ENCODE measurements at regions not wholly inside any gene's neighbourhood (a gene's known extent, or its start where the extent isn't known, plus 50 kb on each side); places are given as distances from the start of the nearest gene placed in this dataset.
"Not testable (repeated sequence)": the region's sequence is repeated elsewhere in the genome, so short reads cannot be mapped to it uniquely, and the experiment has no call there.

DNA sequence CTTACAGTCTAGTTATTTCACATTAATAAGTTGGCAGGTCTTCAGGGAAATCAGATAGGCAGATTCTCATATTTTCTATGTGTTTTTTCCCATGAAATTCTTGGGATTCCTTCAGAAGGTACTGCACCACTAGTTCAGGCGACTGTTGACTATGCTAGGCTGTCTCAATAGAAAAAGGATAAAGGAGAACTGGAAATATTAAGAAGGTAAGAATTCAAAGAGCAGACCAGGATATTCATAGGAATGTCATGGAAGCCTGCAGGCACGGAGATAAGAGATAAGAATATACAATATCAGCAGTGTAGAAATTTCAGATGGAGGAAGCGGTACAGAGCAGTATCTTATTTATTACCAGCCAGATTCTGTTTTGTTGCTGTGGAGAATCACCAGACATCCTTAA lies 432.1 kb upstream of the MDFIC2 start:
- H3K27ac ChIP-seq: no peak overlapping the region
- DNase-seq (ENCODE audit: low read depth, low spot score): no peak

DNA sequence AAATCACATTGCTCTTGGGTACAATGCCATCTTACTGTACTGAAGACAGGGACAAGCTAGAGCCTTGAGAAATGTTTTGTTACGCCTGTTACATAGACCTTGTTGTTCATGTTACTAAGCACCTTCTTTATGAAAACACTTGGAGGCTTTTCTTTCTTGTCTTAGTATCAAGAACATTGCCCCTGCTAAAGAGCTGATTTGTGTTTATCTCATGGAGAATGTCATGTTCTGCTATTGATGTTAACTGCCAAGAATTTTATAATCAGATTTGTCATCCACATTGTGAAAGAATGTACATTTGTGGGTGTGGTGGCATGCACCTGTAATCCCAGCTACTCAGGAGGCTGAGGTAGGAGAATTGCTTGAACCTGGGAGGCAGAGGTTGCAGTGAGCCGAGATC lies 431.3 kb upstream of the MDFIC2 start:
- no peak overlapping the region for H3K27ac ChIP-seq
- no peak for DNase-seq (ENCODE audit: low read depth, low spot score)

DNA sequence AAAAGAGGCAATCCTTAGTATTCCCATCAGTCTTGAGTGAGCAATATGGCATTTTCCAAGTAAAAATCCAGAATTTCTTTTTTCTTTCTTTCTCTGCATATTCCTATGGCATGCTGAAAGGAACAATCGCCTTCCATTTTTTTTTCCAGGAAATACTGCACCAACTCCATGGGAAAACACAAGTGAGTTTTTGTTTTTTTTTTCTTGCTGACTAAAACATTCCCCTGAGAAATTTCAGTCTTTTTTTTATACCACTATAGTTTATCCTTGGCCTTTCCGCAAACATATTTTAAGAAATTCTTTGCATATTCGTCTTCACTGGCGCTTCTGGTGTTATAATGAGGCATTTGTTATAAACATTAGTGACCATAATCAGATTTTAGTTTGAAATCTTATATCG lies 429.6 kb upstream of the MDFIC2 start:
- no peak overlapping the region for H3K27ac ChIP-seq
- DNase-seq (ENCODE audit: low read depth, low spot score): no peak

DNA sequence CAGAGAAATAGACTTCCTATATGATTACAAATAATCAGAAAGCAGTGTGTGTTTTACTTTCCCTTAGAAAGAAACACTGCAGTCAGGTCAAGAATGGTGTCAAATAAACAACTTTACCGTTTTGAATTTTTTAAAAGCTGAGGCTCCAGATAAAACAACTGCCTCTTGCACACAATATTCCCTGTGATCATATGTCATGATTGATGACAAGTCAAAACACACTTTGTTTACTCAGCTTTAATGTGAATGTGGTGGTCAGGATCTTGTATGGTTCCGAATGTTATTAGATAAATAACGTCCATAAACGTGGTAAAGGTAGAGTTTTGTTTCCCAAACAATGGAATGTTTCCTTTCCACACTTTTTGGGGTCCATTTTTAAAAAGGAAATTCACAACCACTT lies 428.4 kb upstream of the MDFIC2 start:
- H3K27ac ChIP-seq: no peak overlapping the region
- DNase-seq (ENCODE audit: low read depth, low spot score): no peak

DNA sequence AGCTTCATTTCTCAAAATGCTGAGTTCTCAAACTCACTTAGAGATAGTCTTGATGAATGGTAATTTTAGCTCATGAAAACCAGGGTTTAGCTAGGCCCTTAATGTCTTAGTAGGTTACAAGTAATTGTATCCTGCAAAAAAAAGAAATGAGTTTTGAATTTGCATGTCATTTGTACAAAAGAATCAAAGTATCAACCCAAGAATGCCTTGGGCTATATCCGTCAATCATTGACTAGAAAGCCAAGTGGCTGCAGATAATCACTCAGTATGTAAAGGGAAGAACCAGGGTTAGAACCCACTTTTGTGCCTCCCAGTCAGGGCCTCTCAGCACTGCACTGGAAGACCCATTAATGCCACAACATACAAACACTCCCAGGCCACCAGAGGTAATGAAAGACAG lies 427.6 kb upstream of the MDFIC2 start:
- no peak for DNase-seq (ENCODE audit: low read depth, low spot score)

DNA sequence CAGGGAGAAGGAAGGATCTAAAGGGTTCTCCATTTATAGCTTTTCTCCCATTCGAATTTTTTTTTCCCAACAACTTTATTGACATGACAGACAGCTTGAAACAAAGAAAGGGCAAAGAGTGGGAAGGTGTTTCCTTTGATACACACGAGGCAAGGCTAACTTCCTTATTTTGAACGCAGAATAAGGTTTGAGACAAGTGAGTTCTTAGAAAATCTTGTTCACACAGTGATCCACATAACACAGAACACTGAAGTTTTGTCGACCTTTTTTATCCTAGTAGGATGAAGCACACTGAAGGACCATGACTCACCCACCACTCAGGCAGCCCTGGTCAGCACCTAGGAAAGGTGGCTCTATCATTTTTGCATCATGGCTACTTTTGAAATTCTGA lies 425.8 kb upstream of the MDFIC2 start:
- no peak for DNase-seq (ENCODE audit: low read depth, low spot score)
- H3K27ac ChIP-seq: no peak overlapping the region

More for the DNA sequence above, 427.6 kb upstream of the MDFIC2 start:
- no peak overlapping the region for H3K27ac ChIP-seq

DNA sequence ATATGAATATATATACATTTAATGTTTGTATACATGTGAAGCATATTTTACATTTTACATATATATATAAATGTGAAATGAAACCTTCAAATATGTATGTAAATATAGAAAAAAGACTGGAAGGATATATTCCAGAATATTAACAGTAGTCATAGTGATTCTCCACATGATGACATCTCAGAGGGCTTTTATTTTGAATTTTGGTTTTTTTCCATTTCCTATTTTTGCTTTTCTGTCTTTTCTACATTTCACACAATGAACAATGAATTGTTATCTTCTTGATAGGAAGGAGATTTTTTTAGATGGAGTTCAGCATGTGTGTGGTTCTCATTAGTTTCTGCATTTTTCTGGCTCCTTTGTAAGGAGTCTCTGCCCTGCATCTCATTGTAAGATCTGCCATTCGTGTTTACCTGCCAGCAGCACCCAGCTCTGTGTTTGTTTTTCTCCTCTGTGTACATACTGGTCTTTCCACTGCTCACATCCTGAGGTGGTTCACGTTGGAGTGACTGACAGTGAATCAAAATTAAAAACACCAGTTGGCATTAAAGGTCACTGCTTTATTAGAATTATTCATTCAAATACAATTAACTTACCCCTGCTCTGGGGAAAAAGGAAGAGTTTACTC lies 425.3 kb upstream of the MDFIC2 start:
- H3K27ac ChIP-seq: no peak overlapping the region
- DNase-seq (ENCODE audit: low read depth, low spot score): no peak

DNA sequence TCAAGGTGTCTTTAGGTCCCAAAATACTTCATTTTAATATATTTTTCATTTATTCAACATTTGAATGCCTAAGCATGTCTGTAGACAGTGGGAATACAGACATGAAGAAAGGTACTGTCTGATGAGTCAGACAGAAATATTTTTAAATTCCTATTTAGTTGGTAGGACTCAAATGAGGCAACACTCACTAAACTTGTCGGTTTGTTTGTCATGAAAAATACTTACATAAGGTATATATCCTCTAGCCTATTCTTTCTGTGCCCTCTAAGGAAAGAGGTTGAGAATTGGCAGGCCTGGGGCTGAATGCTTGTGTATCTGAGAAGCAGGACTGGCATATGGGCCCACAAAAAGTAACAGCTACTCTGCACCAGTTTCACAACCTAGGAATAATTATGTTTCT lies 423.6 kb upstream of the MDFIC2 start:
- peak overlapping the region; percentile 2 for H3K27ac ChIP-seq
- peak; percentile 33 for DNase-seq (ENCODE audit: low read depth, low spot score)

DNA sequence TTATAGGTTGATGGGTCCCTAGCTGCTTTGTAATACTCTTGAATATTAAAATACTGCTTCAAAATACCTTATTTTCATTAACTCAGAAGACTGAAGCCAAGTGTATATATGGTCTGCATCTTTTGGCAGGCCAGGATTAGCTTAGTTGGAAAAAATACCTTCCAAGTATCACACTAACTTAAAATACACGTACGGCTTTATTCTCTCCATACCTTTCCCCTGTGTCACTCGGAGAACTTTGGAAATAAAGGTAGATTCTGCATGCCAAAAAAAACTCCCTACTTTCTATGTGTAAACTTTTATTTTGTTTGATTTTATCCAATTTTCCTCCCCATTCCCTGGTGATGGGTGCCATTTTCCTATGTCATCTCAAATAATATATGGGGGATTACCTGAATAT lies 422.3 kb upstream of the MDFIC2 start:
- no peak for DNase-seq (ENCODE audit: low read depth, low spot score)
- no peak overlapping the region for H3K27ac ChIP-seq

DNA sequence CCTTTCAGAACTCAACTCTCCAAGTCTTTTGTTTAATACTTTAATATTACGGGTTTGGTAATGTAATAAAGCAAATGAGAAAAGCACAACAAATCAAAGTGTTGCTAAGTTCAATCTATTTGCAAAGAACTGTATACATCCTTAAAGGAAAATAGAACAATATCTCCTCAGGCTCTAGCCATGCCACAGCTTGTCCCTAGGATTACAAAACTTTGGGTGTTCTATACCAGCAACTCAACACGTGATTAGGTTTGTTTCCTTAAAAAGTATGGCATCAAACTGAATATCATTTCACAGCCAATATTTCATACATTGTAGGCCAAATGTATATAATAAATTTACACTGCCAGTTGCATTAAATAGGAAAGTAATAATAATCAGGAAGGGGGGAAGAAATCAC lies 418.6 kb upstream of the MDFIC2 start:
- no peak for DNase-seq (ENCODE audit: low read depth, low spot score)
- H3K27ac ChIP-seq: no peak overlapping the region

DNA sequence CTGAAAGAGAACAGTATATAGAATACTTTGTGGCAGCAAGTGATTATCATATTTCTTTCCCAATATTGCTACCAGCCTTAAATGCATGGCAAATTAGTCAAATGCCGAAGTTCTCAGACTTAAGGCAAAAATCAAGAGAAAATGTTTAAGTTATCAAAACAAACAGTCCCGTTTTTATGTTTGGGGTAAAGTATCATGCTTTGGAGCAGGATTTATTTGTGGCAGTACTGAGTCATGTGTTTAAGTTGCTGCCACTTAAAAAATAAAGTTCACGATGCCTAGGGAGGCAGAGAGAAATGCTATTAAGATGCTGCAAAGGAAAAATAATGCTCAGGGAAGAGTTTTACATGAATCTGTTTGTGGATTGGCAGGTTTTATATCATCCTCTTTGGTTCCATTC lies 417.4 kb upstream of the MDFIC2 start:
- no peak for DNase-seq (ENCODE audit: low read depth, low spot score)
- H3K27ac ChIP-seq: no peak overlapping the region

DNA sequence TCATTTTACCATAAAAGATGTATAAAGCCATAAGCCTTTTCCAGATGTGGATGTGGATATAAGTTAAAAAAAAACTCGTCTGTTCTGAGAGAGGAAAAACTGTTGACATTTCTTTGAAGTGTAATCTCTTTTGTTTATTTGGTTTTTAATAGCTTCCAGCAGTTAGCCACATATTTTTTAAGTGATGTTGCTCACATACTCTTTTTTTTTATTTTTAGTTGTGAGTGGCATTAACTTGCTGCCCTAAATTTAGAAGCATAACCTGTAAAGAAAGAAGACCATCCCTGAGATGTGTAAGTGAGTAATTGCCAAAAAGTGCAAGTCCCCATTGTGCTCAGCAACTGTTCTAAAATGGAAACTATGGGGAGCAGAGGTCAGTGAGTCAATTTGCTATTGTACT lies 415.9 kb upstream of the MDFIC2 start:
- no peak overlapping the region for H3K27ac ChIP-seq
- no peak for DNase-seq (ENCODE audit: low read depth, low spot score)

DNA sequence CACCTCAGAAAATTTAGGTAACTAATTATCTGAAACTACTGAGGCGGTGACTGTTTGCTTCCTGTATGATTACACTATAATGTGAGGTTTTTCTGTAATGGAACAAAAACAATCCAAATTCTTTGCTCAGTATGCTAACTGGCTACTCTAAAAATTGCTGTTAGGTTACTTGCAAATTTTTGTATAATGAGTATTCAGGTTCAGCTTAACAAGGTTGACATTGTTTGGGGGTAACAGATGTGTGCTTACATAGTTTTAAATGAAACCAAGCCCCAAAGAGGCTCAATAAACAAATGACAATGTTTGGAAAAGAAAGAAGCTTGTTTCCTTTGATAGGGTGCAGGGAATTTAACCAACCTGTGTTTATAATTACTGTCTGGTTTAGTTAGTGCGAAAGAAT lies 414.5 kb upstream of the MDFIC2 start:
- no peak overlapping the region for H3K27ac ChIP-seq
- no peak for DNase-seq (ENCODE audit: low read depth, low spot score)

DNA sequence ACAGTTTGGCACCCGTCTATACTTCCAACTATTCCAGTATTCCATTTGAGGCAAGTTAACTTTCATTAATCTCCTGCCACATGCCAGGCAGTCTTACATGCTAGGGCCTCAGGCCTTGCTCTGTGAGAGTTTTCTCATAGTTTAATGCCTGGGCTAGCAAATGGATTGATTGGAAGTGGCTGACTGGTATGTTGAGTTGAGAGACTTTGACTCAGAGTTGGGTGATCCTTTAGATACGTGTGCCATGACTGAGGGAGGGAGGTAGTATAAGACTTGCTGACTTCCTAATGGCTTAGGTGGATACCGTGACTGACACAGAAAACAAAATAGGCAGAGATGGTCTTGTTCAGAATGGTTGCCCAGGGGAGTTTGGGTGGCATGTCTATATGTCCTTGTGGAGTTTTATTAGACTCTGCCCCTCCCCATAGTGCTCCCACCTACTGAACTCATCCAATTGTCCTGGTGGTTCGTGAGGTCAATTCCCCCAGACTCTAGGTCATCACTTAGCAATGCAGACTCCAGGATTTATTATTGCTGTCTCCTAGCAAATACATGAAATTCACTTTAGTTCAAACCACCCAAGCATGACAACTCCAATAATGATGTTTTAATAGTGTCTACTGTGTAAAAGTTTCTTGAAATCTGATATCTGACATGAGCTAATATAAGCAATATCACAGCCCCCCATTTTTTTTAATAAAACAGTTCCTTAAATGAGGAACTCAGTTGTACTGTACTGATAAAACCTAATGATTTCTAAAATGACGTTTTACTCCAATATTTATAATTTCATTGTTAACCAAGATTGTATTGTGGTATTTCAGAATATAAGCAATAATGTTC lies 413.9 kb upstream of the MDFIC2 start:
- no peak for DNase-seq (ENCODE audit: low read depth, low spot score)
- H3K27ac ChIP-seq: no peak overlapping the region

DNA sequence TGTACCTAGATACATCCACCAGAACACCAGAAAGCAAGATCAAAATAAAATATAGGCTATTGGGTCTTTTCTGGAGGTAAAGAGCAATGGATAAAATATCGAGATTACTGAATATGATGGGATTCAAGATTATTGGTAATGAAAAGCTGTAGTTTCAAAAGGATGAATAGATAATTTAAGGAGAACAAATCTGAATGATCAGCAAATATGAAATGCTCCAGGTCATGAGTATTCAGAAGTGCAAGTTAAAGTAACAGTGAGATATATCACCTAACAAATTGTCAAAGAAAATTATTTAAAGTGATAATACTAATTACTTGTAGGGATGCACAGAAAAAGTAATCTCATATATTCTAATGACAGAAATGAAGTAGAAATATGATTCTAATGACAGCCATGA lies 409.6 kb upstream of the MDFIC2 start:
- no peak for DNase-seq (ENCODE audit: low read depth, low spot score)
- H3K27ac ChIP-seq: no peak overlapping the region

DNA sequence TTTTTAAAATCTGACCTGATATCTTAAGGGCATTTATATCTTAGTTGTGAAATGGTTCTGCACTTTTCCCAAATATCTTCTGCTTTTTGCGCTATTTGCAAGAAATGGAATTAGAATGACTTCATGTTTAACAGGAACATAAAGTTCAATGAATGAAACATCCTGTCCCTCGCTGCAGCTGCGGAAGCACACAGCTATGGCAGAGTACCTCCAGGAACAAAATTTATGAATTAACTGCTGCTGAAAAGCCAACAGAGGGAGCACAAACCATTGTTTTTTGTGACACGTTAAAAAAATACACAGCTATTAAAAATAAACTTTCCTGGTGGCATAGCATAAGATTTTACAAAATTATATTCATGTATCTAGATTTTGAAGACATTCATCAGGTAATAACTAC lies 404.4 kb upstream of the MDFIC2 start:
- DNase-seq (ENCODE audit: low read depth, low spot score): no peak
- no peak overlapping the region for H3K27ac ChIP-seq

DNA sequence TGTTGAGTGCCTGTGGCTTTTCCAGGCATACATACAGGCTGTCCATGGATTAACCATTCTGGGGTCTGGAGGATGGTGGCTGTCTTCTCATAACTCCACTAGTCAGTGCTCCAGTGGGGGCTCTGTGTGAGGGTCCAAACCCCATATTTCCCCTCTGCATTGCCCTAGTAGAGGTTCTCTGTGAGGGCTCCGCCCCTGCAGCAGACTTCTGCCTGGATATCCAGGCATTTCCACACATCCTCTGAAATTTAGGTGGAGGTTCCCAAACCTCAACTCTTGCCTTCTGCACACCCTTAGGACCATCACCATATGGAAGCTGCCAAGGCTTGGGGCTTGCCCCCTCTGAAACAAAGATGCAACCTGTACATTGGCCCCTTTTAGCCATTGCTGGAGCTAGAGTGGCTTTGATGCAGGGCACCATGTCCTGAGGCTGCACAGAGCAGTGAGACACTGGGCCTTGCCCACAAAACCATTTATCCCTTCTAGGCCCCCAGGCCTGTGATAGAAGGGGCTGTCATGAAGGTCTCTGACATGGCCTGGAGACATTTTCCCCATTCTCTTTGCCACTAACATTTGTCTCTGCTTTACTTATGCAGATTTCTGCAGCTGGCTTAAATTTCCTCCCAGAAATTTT lies 400.1 kb upstream of the MDFIC2 start:
- no peak overlapping the region for H3K27ac ChIP-seq
- DNase-seq (ENCODE audit: low read depth, low spot score): no peak

DNA sequence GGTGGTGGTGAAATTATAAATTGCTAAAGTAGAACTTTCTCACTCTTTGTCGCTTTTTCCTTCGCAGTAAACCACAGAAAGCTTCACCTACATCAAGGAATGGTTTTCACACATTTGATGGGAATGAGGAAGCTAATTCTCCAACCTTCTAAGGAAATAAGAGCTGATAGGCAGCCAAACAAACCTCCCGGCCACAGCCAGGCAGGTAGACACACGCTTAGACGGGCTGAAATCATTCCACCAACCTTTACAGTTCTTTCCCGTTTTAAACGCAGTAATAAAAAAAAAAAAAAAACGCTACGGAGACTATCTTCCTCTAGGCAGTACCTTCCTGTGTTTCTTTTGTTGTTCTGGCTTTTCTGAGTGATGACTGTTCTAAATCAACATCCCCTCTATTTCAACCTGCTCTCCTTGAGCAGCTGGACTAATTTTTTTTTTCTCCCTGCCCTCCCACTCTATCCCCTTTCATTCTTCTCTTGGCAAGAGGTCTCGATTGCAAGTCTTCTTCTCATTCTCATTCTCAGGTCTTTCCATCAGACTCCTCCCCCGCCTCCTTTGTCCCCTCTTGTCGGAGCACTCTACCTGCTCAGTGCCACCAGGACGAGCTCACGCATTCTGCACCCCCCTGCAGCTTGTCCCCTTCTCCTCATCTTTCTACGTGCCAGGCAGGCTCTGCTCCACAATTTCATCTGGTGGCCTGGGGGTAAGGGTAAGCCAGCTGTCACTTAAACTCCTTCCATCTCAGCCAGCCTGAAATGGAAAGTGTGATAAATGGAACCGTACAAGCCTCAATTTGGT lies 391.1 kb upstream of the MDFIC2 start:
- DNase-seq (ENCODE audit: low read depth, low spot score): peak; percentile 73
- peak overlapping the region; percentile 65 for H3K27ac ChIP-seq

DNA sequence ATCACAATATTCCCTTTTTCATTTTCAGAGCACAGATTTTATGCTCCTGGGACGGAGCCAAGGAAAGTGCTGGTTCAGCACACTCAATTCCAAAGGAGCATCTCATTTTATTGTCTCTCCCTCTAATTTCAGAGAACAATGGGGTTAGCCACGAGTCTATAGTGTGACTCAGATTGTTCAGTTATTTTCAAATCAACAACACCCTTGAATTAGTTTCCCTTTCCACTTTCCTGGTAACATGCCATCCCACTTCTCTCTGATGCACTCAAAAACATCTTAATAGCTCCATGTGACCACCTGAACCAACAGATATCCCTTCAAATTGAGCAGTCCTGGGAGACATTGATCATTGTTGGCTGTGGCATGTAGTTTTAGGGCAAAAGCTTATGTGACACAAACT lies 389.7 kb upstream of the MDFIC2 start:
- no peak overlapping the region for H3K27ac ChIP-seq
- no peak for DNase-seq (ENCODE audit: low read depth, low spot score)

DNA sequence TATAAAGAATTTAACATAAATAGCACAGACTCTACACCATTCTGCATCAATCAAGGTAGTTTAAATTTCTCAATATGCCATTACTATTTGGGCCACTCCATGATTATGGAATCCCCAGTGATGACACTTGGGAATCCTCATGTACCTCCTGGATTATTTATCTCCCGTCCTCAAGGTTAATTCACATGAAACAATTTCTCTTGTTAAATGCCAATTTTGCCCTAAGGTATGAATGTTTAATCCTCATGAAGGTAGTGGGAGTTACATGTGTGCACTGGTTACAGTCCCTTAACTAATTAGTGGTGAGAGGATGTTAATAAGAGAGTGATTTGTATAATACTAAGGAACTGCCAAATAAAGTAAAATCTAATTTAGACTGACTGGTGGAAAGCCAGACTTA lies 372.3 kb upstream of the MDFIC2 start:
- DNase-seq (ENCODE audit: low read depth, low spot score): no peak
- no peak overlapping the region for H3K27ac ChIP-seq

DNA sequence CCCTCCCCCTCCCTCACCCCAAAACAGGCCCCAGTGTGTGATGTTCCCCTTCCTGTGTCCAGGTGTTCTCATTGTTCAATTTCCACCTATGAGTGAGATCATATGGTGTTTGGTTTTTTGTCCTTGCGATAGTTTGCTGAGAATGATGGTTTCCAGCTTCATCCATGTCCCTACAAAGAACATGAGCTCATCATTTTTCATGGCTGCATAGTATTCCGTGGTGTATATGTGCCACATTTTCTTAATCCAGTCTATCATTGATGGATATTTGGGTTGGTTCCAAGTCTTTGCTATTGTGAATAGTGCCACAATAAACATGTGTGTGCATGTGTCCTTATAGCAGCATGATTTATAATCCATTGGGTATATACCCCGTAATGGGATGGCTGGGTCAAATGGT lies 363.4 kb upstream of the MDFIC2 start:
- H3K27ac ChIP-seq; DNase-seq (ENCODE audit: low read depth, low spot score): not testable (repeated sequence)
